ENCODE measurements at regions not wholly inside any gene's neighbourhood (a gene's known extent, or its start where the extent isn't known, plus 50 kb on each side); places are given as distances from the start of the nearest gene placed in this dataset.
"Not testable (repeated sequence)": the region's sequence is repeated elsewhere in the genome, so short reads cannot be mapped to it uniquely, and the experiment has no call there.

GRCh38 chr4:78004270-78004669 is 52.9 kb upstream of the FRAS1 start:
- no peaks in the 10 kb centered on the region for H3K36me3 ChIP-seq
- WGBS, 2 donors: 81 to 94% methylated on average over 3 of the region's 3 CpGs
- no peaks in the 10 kb centered on the region for H3K4me1 ChIP-seq
- H3K9me3 ChIP-seq: no peaks in the 10 kb centered on the region
- H3K27ac ChIP-seq: no peak overlapping the region
- TF ChIP-seq CTCF (IDR thresholded peaks at IDR 0.05) (no peak), POLR2AphosphoS5 (IDR thresholded peaks at IDR 0.05) (no peak), POLR2A (IDR thresholded peaks at IDR 0.05) (no peak), EP300 (IDR thresholded peaks at IDR 0.05) (no peak)
- DNase-seq: no peak
- ATAC-seq (ENCODE audit: low FRiP score in 2 of 2): no peak
- H3K4me3 ChIP-seq: no peak overlapping the region
- no peaks in the 10 kb centered on the region for H3K27me3 ChIP-seq

GRCh38 chr4:78005086-78005485 is 52.0 kb upstream of the FRAS1 start:
- no peak overlapping the region for H3K4me3 ChIP-seq
- H3K9me3 ChIP-seq: peaks cover 0 to 1% (median 0%) of the 10 kb centered on the region in 4 donors
- ATAC-seq (ENCODE audit: low FRiP score in 2 of 2): no peak
- H3K4me1 ChIP-seq: no peaks in the 10 kb centered on the region
- H3K27ac ChIP-seq: no peak overlapping the region
- WGBS, 2 donors: 83% methylated on average over 3 of the region's 3 CpGs
- no peak for DNase-seq
- no peaks in the 10 kb centered on the region for H3K36me3 ChIP-seq
- H3K27me3 ChIP-seq: no peaks in the 10 kb centered on the region
- no peak for TF ChIP-seq EP300 (IDR thresholded peaks at IDR 0.05)
- TF ChIP-seq POLR2AphosphoS5 (IDR thresholded peaks at IDR 0.05): no peak

GRCh38 chr4:78007021-78007420 is 50.1 kb upstream of the FRAS1 start:
- not testable (repeated sequence) for H3K4me3 ChIP-seq; H3K27ac ChIP-seq; H3K36me3 ChIP-seq; H3K4me1 ChIP-seq; H3K27me3 ChIP-seq; ATAC-seq (ENCODE audit: low FRiP score in 2 of 2)
- H3K9me3 ChIP-seq: peaks cover 0 to 14% (median 10%) of the 10 kb centered on the region in 4 donors
- WGBS, 2 donors: 94 to 98% methylated on average over 7 to 26 of the region's 26 CpGs
- peak in 1 of 2 donors; percentile 64 for DNase-seq
